ENCODE measurements at regions not wholly inside any gene's neighbourhood (a gene's known extent, or its start where the extent isn't known, plus 50 kb on each side); places are given as distances from the start of the nearest gene placed in this dataset.

GRCh38 chr6:165974817-165975216 is 192.8 kb downstream of the TBXT start:
- H3K36me3 ChIP-seq (ENCODE audit: control insufficient read depth in 4 of 4, insufficient read depth in 4 of 4, low read length in 4 of 4) = no peaks in the 10 kb centered on the region
- H3K27ac ChIP-seq (ENCODE audit: low read depth in 1 of 2, low read length in 1 of 2) = no peak overlapping the region
- no peak overlapping the region for H3K4me3 ChIP-seq
- DNase-seq (no peak), ATAC-seq (ENCODE audit: insufficient read depth, low FRiP score) (no peak)
- no peak for TF ChIP-seq CTCF (IDR thresholded peaks at IDR 0.05; ENCODE audit: control extremely low read depth, extremely low read depth)
- H3K9me3 ChIP-seq (ENCODE audit: control insufficient read depth in 4 of 4, insufficient read depth in 3 of 4, low read length in 3 of 4) = no peaks in the 10 kb centered on the region
- no peaks in the 10 kb centered on the region for H3K4me1 ChIP-seq (ENCODE audit: control insufficient read depth in 5 of 5, insufficient read depth in 5 of 5, low read length in 5 of 5)
- peaks cover 0 to 6% (median 0%) of the 10 kb centered on the region in 3 donors for H3K27me3 ChIP-seq (ENCODE audit: control insufficient read depth in 3 of 3, insufficient read depth in 3 of 3, low read length in 2 of 3)
- 74 to 84% methylated on average over 7 of the region's 7 CpGs for WGBS, 2 donors
- no peak overlapping the region for H3K9ac ChIP-seq (ENCODE audit: insufficient read depth in 1 of 2, low read length in 2 of 2)

- Histone ChIP-seq H3K4me3 (no peak overlapping the region), H3K9ac (ENCODE audit: insufficient read depth in 1 of 2, low read length in 2 of 2) (no peak overlapping the region), H3K27me3 (ENCODE audit: control insufficient read depth in 3 of 3, insufficient read depth in 3 of 3, low read length in 2 of 3) (peaks cover 0 to 9% (median 0%) of the 10 kb centered on the region in 3 donors), H3K27ac (ENCODE audit: low read depth in 1 of 2, low read length in 1 of 2) (no peak overlapping the region), H3K4me1 (ENCODE audit: control insufficient read depth in 5 of 5, insufficient read depth in 5 of 5, low read length in 5 of 5) (no peaks in the 10 kb centered on the region), H3K9me3 (ENCODE audit: control insufficient read depth in 4 of 4, insufficient read depth in 3 of 4, low read length in 3 of 4) (no peaks in the 10 kb centered on the region), H3K36me3 (ENCODE audit: control insufficient read depth in 4 of 4, insufficient read depth in 4 of 4, low read length in 4 of 4) (no peaks in the 10 kb centered on the region)
- TF ChIP-seq CTCF (IDR thresholded peaks at IDR 0.05; ENCODE audit: control extremely low read depth, extremely low read depth) = no peak
- no peak for ATAC-seq (ENCODE audit: insufficient read depth, low FRiP score)
- WGBS, 2 donors = 83 to 87% methylated on average over 7 of the region's 7 CpGs
- no peak for DNase-seq
These were observed 194.2 kb downstream of the TBXT start for GRCh38 chr6:165973473-165973872.

GRCh38 chr6:165972139-165972802 is 195.4 kb downstream of the TBXT start:
- Histone ChIP-seq H3K4me3 (no peak overlapping the region), H3K4me1 (ENCODE audit: control insufficient read depth in 5 of 5, insufficient read depth in 5 of 5, low read length in 5 of 5) (no peaks in the 10 kb centered on the region), H3K9me3 (ENCODE audit: control insufficient read depth in 4 of 4, insufficient read depth in 3 of 4, low read length in 3 of 4) (no peaks in the 10 kb centered on the region), H3K36me3 (ENCODE audit: control insufficient read depth in 4 of 4, insufficient read depth in 4 of 4, low read length in 4 of 4) (no peaks in the 10 kb centered on the region), H3K27ac (ENCODE audit: low read depth in 1 of 2, low read length in 1 of 2) (no peak overlapping the region), H3K27me3 (ENCODE audit: control insufficient read depth in 3 of 3, insufficient read depth in 3 of 3, low read length in 2 of 3) (peaks cover 0 to 9% (median 0%) of the 10 kb centered on the region in 3 donors), H3K9ac (ENCODE audit: insufficient read depth in 1 of 2, low read length in 2 of 2) (no peak overlapping the region)
- no peak for ATAC-seq (ENCODE audit: insufficient read depth, low FRiP score)
- TF ChIP-seq CTCF (IDR thresholded peaks at IDR 0.05; ENCODE audit: control extremely low read depth, extremely low read depth) = no peak
- DNase-seq = no peak
- 68 to 70% methylated on average over 12 of the region's 12 CpGs for WGBS, 2 donors

GRCh38 chr6:165971202-165971601 is 196.4 kb downstream of the TBXT start:
- no peak overlapping the region for H3K27ac ChIP-seq (ENCODE audit: low read depth in 1 of 2, low read length in 1 of 2)
- H3K4me3 ChIP-seq = no peak overlapping the region
- H3K36me3 ChIP-seq (ENCODE audit: control insufficient read depth in 4 of 4, insufficient read depth in 4 of 4, low read length in 4 of 4) = no peaks in the 10 kb centered on the region
- no peak for ATAC-seq (ENCODE audit: insufficient read depth, low FRiP score)
- peaks cover 0 to 9% (median 3%) of the 10 kb centered on the region in 3 donors for H3K27me3 ChIP-seq (ENCODE audit: control insufficient read depth in 3 of 3, insufficient read depth in 3 of 3, low read length in 2 of 3)
- WGBS, 2 donors = 61 to 66% methylated on average over 4 of the region's 4 CpGs
- DNase-seq = no peak
- H3K9me3 ChIP-seq (ENCODE audit: control insufficient read depth in 4 of 4, insufficient read depth in 3 of 4, low read length in 3 of 4) = no peaks in the 10 kb centered on the region
- TF ChIP-seq CTCF (IDR thresholded peaks at IDR 0.05; ENCODE audit: control extremely low read depth, extremely low read depth) = no peak
- H3K9ac ChIP-seq (ENCODE audit: insufficient read depth in 1 of 2, low read length in 2 of 2) = no peak overlapping the region
- H3K4me1 ChIP-seq (ENCODE audit: control insufficient read depth in 5 of 5, insufficient read depth in 5 of 5, low read length in 5 of 5) = no peaks in the 10 kb centered on the region
